MM.1S (cell line): ENCODE measurements at regions not wholly inside any gene's neighbourhood (a gene's known extent, or its start where the extent isn't known, plus 50 kb on each side); places are given as distances from the start of the nearest gene placed in this dataset.

Experiments used
- CTCF ChIP-seq: fragments of 300-600 bp; sonication (generic); IDR thresholded peaks from 2 replicates; pipeline ENCODE4 v1.5.1; 2016; ENCODE audit warnings: antibody characterized with exemption, low read length, mixed read lengths
- EZH2 ChIP-seq: fragments of 300-600 bp; sonication (generic); optimal IDR thresholded peaks from 2 replicates; pipeline ENCODE3; 2017; ENCODE audit warnings: low read depth, mild to moderate bottlenecking, antibody characterized with exemption, low read length, mixed read lengths
- EZH2phosphoT487 ChIP-seq: fragments of 300-600 bp; sonication (generic); IDR thresholded peaks from 2 replicates; pipeline ENCODE4 v1.6.1; 2018; ENCODE audit warnings: antibody characterized with exemption, low read length

GRCh38 chr2:215870986-215871385 is 142.4 kb downstream of the MREG start:
- peak; percentile 31; the same call in 1 of the 2 replicates for TF ChIP-seq CTCF
- TF ChIP-seq EZH2phosphoT487: no peak
- TF ChIP-seq EZH2: no peak
